ENCODE measurements at regions not wholly inside any gene's neighbourhood (a gene's known extent, or its start where the extent isn't known, plus 50 kb on each side); places are given as distances from the start of the nearest gene placed in this dataset.

DNA sequence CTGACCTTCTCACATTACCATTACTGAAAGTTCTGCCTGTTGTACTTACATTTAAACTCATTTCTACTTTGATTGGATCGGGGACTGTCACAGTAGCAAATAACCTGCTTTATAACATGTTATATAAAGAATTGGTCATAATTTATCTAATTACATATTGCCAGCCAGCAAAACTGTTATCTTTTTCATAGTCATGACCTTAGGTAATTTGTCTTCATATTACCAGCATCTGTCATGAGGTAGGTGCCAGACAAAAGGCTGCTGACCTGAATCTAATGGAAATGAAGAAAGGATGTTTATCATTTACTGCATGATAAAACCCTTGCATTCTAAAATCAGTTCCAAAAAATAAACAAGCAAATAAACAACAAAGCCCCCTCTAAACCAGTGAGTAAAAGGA lies 89.4 kb upstream of the LRP1B start:
- no peak for TF ChIP-seq SP1 (IDR thresholded peaks at IDR 0.05)
- no peak for TF ChIP-seq CTBP1 (IDR thresholded peaks at IDR 0.05; ENCODE audit: borderline replicate concordance)
- TF ChIP-seq FOXA1 (IDR thresholded peaks at IDR 0.05), result no peak
- no peak for TF ChIP-seq ELF4 (IDR thresholded peaks at IDR 0.05)
- no peak for TF ChIP-seq TARDBP (IDR thresholded peaks at IDR 0.05)
- no peak for TF ChIP-seq L3MBTL2 (conservative IDR thresholded peaks at IDR 0.05)
- TF ChIP-seq HDGF (IDR thresholded peaks at IDR 0.05; ENCODE audit: borderline replicate concordance), result no peak
- TF ChIP-seq SUZ12 (IDR thresholded peaks at IDR 0.05), result no peak
- no peak for TF ChIP-seq PKNOX1 (IDR thresholded peaks at IDR 0.05)
- no peak for TF ChIP-seq ARNT (IDR thresholded peaks at IDR 0.05)
- no peak for TF ChIP-seq BHLHE40 (IDR thresholded peaks at IDR 0.05; ENCODE audit: borderline replicate concordance)
- no peak for TF ChIP-seq ZNF384 (IDR thresholded peaks at IDR 0.05)
- no peak for TF ChIP-seq NFRKB (IDR thresholded peaks at IDR 0.05)
- TF ChIP-seq FOXM1 (IDR thresholded peaks at IDR 0.05; ENCODE audit: borderline replicate concordance), result no peak
- no peak for TF ChIP-seq LEF1 (IDR thresholded peaks at IDR 0.05; ENCODE audit: borderline replicate concordance)
- no peak for TF ChIP-seq FOXK2 (IDR thresholded peaks at IDR 0.05)
- ChIA-PET CTCF (no interaction called here), POLR2A (no interaction called here)
- DNase-seq (ENCODE audit: extremely low spot score), result no peak

DNA sequence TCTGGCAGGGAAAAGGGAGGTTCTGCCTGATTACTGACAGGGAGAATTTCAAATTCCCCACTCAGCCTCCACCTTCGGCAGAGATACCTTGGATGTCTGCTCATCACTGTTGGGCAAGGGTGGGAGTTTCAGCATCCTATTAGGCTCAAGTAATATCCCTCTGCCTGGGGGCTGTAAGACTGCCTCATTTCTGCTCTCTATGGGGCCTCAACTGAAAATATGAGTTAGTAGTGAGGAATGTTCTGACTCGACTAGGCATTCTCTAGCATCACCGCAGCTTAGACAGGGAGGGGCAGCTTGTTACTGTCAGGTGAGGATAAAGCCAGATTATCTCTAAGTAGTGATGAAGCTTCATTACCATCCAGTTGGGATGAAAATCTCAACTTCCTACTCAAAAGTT lies 87.7 kb upstream of the LRP1B start:
- no peak for DNase-seq (ENCODE audit: extremely low spot score)
- ChIA-PET CTCF (no interaction called here), POLR2A (no interaction called here)
- TF ChIP-seq SP1 (IDR thresholded peaks at IDR 0.05) (no peak), BHLHE40 (IDR thresholded peaks at IDR 0.05; ENCODE audit: borderline replicate concordance) (no peak), SUZ12 (IDR thresholded peaks at IDR 0.05) (no peak)

DNA sequence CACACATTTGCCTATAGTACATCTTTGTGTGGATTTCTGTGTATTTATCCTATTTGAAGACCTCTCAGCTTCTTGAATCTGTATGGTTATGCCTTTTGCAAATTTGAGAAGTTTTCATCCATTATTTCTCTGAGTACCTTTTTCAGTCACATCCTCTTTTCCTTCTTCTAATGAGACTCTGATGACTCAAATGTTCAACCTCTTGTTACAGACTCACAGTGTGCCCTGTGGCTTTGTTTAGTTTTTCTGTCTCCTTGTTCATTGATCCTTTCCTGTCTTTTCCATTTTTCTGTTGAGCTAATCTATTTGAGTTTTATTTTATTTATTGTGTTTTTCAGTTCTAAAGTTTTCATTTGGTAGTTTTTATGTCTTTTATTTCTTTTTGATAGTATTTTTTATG lies 87.0 kb upstream of the LRP1B start:
- CTCF ChIA-PET, result no interaction called here
- TF ChIP-seq PKNOX1 (IDR thresholded peaks at IDR 0.05) (no peak), ZNF384 (IDR thresholded peaks at IDR 0.05) (no peak), FOXK2 (IDR thresholded peaks at IDR 0.05) (no peak), LEF1 (IDR thresholded peaks at IDR 0.05; ENCODE audit: borderline replicate concordance) (no peak)
- DNase-seq (ENCODE audit: extremely low spot score), result no peak
- POLR2A ChIA-PET, result no interaction called here

- POLR2A ChIA-PET, result no interaction called here
- no peak for DNase-seq (ENCODE audit: extremely low spot score)
- TF ChIP-seq TARDBP (IDR thresholded peaks at IDR 0.05) (no peak), FOXK2 (IDR thresholded peaks at IDR 0.05) (no peak), FOXA1 (IDR thresholded peaks at IDR 0.05) (no peak), PKNOX1 (IDR thresholded peaks at IDR 0.05) (no peak), L3MBTL2 (conservative IDR thresholded peaks at IDR 0.05) (no peak), ELF4 (IDR thresholded peaks at IDR 0.05) (no peak), SP1 (IDR thresholded peaks at IDR 0.05) (no peak), LEF1 (IDR thresholded peaks at IDR 0.05; ENCODE audit: borderline replicate concordance) (no peak), ZNF384 (IDR thresholded peaks at IDR 0.05) (no peak), SUZ12 (IDR thresholded peaks at IDR 0.05) (no peak), HDGF (IDR thresholded peaks at IDR 0.05; ENCODE audit: borderline replicate concordance) (no peak), ARNT (IDR thresholded peaks at IDR 0.05) (no peak), CTBP1 (IDR thresholded peaks at IDR 0.05; ENCODE audit: borderline replicate concordance) (no peak), FOXM1 (IDR thresholded peaks at IDR 0.05; ENCODE audit: borderline replicate concordance) (no peak), BHLHE40 (IDR thresholded peaks at IDR 0.05; ENCODE audit: borderline replicate concordance) (no peak), NFRKB (IDR thresholded peaks at IDR 0.05) (no peak)
- CTCF ChIA-PET, result no interaction called here
Measured at GRCh38 chr2:142200062-142200461, 69.2 kb upstream of the LRP1B start.

DNA sequence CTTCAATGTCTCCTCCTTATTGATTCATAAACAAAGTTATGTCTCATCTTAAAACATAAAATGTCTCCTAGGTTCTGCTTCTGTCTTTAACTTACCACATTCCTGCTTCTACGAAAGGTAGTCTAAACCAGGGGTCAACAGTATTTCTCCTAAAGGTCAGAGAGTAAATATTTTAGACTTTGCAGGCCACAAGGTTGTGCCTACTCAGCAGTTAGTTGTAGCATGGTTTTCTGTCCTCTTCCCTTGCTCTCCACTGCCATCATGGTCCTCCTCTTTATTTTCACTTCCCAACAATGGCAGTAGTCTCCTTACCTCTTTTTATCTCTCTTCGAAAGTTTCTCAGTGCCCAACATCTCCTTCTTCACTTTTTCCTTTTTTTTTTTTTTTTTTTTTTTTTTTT lies 68.3 kb upstream of the LRP1B start:
- ChIA-PET POLR2A (no interaction called here), CTCF (no interaction called here)
- no peak for DNase-seq (ENCODE audit: extremely low spot score)
- TF ChIP-seq BHLHE40 (IDR thresholded peaks at IDR 0.05; ENCODE audit: borderline replicate concordance), result no peak
- TF ChIP-seq L3MBTL2 (conservative IDR thresholded peaks at IDR 0.05), result no peak
- TF ChIP-seq ARNT (IDR thresholded peaks at IDR 0.05), result no peak
- no peak for TF ChIP-seq LEF1 (IDR thresholded peaks at IDR 0.05; ENCODE audit: borderline replicate concordance)
- TF ChIP-seq SUZ12 (IDR thresholded peaks at IDR 0.05), result no peak
- no peak for TF ChIP-seq ELF4 (IDR thresholded peaks at IDR 0.05)
- TF ChIP-seq TARDBP (IDR thresholded peaks at IDR 0.05), result no peak
- no peak for TF ChIP-seq HDGF (IDR thresholded peaks at IDR 0.05; ENCODE audit: borderline replicate concordance)
- TF ChIP-seq NFRKB (IDR thresholded peaks at IDR 0.05), result no peak
- TF ChIP-seq FOXK2 (IDR thresholded peaks at IDR 0.05), result no peak
- no peak for TF ChIP-seq PKNOX1 (IDR thresholded peaks at IDR 0.05)
- no peak for TF ChIP-seq FOXA1 (IDR thresholded peaks at IDR 0.05)

DNA sequence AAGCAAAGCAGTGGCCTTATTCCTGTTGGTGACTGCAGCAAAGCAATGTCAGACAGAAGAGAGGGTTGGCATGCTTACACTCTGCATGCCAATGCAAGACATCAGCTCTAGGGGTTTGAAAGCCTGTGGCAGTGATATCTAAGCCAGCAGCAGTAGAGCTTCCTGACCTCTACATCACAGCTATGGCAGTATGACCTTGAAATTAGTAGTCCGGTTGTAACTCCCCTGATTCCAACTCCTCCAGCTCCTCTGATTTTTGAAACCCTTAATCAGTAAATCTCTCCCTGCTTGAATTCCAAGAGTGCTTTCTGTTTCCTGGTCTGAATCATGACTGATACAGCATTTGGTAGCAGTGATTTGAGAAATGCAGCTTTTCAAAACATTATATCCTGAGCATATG lies 60.0 kb upstream of the LRP1B start:
- TF ChIP-seq HDGF (IDR thresholded peaks at IDR 0.05; ENCODE audit: borderline replicate concordance) (no peak), PKNOX1 (IDR thresholded peaks at IDR 0.05) (no peak), LEF1 (IDR thresholded peaks at IDR 0.05; ENCODE audit: borderline replicate concordance) (no peak), CTBP1 (IDR thresholded peaks at IDR 0.05; ENCODE audit: borderline replicate concordance) (no peak), ELF4 (IDR thresholded peaks at IDR 0.05) (no peak), TARDBP (IDR thresholded peaks at IDR 0.05) (no peak), FOXA1 (IDR thresholded peaks at IDR 0.05) (no peak), FOXK2 (IDR thresholded peaks at IDR 0.05) (no peak), SP1 (IDR thresholded peaks at IDR 0.05) (no peak), SUZ12 (IDR thresholded peaks at IDR 0.05) (no peak), L3MBTL2 (conservative IDR thresholded peaks at IDR 0.05) (no peak), ZNF384 (IDR thresholded peaks at IDR 0.05) (no peak), FOXM1 (IDR thresholded peaks at IDR 0.05; ENCODE audit: borderline replicate concordance) (no peak), ARNT (IDR thresholded peaks at IDR 0.05) (no peak), NFRKB (IDR thresholded peaks at IDR 0.05) (no peak), BHLHE40 (IDR thresholded peaks at IDR 0.05; ENCODE audit: borderline replicate concordance) (no peak)
- ChIA-PET POLR2A (no interaction called here), CTCF (interaction anchor here (0.9 kb wide), 1 partner anchor 9 kb away, joined by 4 read pairs; no protein-coding TSS in a partner anchor)
- no peak for DNase-seq (ENCODE audit: extremely low spot score)
